Right lobe of liver (tissue), 6 donors: ENCODE measurements at regions not wholly inside any gene's neighbourhood (a gene's known extent, or its start where the extent isn't known, plus 50 kb on each side); places are given as distances from the start of the nearest gene placed in this dataset.

Experiments
- ATAC-seq, 4 donors: fragments of 200-7000 bp; cut with Tn5 transposase; one replicate each; pipeline ENCODE4 v1.9.1; 2020; ENCODE audit warnings: mild to moderate bottlenecking in 4 of 4, moderate library complexity in 4 of 4
- DNase-seq, 3 donors: peaks; one replicate each; pipeline ENCODE4 v3.0.0-alpha.2; 2020
- H3K27ac ChIP-seq, 3 donors: fragments of 200-600 bp; one replicate each; pipeline ENCODE4 v1.8.0; 2022
- H3K27me3 ChIP-seq, 2 donors: fragments of 200-600 bp; one replicate each; pipeline ENCODE4 v1.8.0; 2022
- H3K36me3 ChIP-seq, 4 donors: fragments of 200-600 bp; sonication (generic) in 1 of 4; one replicate each; pipeline versions ENCODE4 v1.5.1 to v1.8.0; 2017 to 2022; ENCODE audit warnings: control low read depth in 1 of 4
- H3K4me1 ChIP-seq, 4 donors: fragments of 200-600 bp; sonication (generic) in 1 of 4; one replicate each; pipeline versions ENCODE4 v1.5.1 to v1.8.0; 2017 to 2022; ENCODE audit warnings: control low read depth in 1 of 4
- H3K4me3 ChIP-seq, 3 donors: fragments of 200-600 bp; one replicate each; pipeline ENCODE4 v1.8.0; 2022
- H3K9me3 ChIP-seq, 4 donors: fragments of 200-600 bp; sonication (generic) in 1 of 4; one replicate each; pipeline versions ENCODE4 v1.5.1 to v1.8.0; 2017 to 2022; ENCODE audit warnings: control low read depth in 1 of 4
- POLR2A ChIP-seq: fragments of 450-650 bp; IDR thresholded peaks from one replicate; pipeline ENCODE4 v1.6.1; 2017; ENCODE audit warnings: antibody characterized with exemption, mild to moderate bottlenecking
- WGBS: methylation state at CpG from one replicate; pipeline ENCODE4 v1.1.6; 2018; ENCODE audit warnings: low coverage, low lambda C conversion rate; ENCODE audit not compliant: insufficient coverage; ENCODE audit errors: missing lambda C conversion rate; 5-methylcytosine and 5-hydroxymethylcytosine counted together
- intact Hi-C, 2 donors: fragments of 100-400 bp; cut with DNase I; formaldehyde crosslinking; loops; one replicate each; pipeline versions ENCODE4 v1.11.2 to v1.14.1; 2022
- TF ChIP-seq, protein P1 (sequence below), 4 donors: fragments of 200-600 bp in 3 of 4; fragments of 450-650 bp in 1 of 4; IDR thresholded peaks; one replicate each; pipeline versions ENCODE4 v1.5.1 to v1.8.0; 2016 to 2022; ENCODE audit warnings: antibody characterized with exemption in 4 of 4, mild to moderate bottlenecking in 2 of 4
- donor health status: DM: no; HTN: yes; CAD: no.
- donor health status: DM: no; HTN: no; CAD: no.
- donor health status: DM: no; HTN: no; CAD: no.
- donor health status: DM: no; HTN: yes; CAD: no.
- donor health status: DM: no; HTN: yes; CAD: no.

DNA sequence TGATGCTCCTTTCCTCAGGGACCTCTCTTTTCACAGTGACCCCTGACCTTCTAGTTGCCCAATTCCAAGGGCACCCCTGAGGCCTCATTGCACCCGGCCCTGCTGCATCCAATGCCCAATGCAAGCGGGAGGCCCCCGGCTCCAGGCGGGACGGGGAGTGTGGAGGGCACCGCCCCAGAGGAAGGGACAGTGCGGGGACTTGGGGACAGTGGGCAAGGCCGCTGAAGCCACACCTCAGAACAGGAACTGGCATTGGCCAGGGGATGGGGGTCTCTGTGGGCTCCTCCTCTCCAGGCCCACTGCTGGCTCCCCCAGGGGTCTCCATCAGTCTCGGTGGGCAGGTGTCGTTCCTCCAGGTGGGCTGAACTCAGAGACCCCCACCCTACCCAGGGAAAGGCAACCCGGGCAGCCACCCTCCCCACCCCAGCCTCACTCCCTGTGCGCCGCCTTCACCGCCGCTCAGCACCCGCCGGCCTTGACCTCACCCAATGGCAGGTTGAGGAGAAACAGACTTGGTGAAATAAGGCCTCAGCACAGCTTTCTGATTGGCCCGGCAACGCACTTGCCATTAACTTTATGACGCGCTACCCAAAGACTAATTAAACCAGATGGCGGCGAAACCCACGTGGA, 1312.0 kb downstream of the BRD1 start:
- Histone ChIP-seq H3K4me1 (no peaks in the 10 kb centered on the region), H3K36me3 (no peaks in the 10 kb centered on the region), H3K4me3 (no peak overlapping the region), H3K9me3 (no peaks in the 10 kb centered on the region), H3K27ac (no peak overlapping the region), H3K27me3 (no peaks in the 10 kb centered on the region)
- intact Hi-C loops: no loop called here
- WGBS: 78% methylated on average over 10 of the region's 24 CpGs
- ATAC-seq: no peak
- no peak for DNase-seq
- TF ChIP-seq, protein P1, sequence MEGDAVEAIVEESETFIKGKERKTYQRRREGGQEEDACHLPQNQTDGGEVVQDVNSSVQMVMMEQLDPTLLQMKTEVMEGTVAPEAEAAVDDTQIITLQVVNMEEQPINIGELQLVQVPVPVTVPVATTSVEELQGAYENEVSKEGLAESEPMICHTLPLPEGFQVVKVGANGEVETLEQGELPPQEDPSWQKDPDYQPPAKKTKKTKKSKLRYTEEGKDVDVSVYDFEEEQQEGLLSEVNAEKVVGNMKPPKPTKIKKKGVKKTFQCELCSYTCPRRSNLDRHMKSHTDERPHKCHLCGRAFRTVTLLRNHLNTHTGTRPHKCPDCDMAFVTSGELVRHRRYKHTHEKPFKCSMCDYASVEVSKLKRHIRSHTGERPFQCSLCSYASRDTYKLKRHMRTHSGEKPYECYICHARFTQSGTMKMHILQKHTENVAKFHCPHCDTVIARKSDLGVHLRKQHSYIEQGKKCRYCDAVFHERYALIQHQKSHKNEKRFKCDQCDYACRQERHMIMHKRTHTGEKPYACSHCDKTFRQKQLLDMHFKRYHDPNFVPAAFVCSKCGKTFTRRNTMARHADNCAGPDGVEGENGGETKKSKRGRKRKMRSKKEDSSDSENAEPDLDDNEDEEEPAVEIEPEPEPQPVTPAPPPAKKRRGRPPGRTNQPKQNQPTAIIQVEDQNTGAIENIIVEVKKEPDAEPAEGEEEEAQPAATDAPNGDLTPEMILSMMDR (IDR thresholded peaks at IDR 0.05): no peak
- no peak for TF ChIP-seq POLR2A

DNA sequence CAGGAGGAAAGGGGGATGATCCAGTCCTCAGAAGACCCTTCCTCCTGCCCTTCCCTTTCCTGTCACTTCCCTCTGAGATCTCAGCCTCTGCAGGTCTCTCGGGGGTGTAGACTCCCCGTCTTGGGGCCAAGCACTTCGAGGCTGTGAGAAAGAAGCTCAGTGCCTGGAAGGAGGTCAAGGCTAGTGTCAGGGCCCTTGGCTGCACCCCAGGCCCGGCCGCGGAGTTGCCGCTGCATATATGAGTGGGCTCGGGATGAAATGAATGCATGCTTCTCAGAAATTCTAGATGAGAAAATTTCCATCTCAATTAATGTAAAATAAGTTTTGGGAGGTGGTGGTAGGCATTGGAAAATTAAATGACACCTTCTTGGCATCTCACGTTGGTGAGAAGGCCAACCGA, 1313.7 kb downstream of the BRD1 start:
- no peak overlapping the region for H3K27ac ChIP-seq

DNA sequence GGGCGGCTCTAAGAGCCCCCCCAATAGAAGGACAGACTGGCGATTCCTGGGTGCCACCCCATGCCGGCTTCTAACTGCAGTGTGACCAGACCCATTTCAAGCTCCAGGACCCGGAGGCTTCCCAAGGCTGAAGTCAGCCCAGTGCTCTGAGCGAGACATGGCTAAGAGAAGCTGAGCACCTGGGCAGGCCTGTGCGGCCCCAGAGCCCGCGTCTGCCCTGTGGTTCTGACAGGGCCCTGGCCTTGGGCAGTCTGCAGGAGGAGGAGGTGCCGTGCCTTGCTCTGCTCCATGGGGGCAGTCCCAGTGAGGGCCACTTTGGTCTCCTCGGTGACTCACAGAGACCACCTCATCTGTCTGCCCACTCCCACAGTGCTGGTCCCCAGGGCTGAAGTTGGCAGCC, 1314.2 kb downstream of the BRD1 start:
- WGBS: no CpG with 5 or more reads among the region's 10 CpGs
- TF ChIP-seq, protein P1 (IDR thresholded peaks at IDR 0.05): no peak
- no peak for TF ChIP-seq POLR2A
- ATAC-seq: no peak
- Histone ChIP-seq H3K36me3 (no peaks in the 10 kb centered on the region), H3K27ac (no peak overlapping the region), H3K9me3 (no peaks in the 10 kb centered on the region), H3K27me3 (no peaks in the 10 kb centered on the region), H3K4me1 (no peaks in the 10 kb centered on the region), H3K4me3 (no peak overlapping the region)
- no peak for DNase-seq
- intact Hi-C loops: no loop called here

More for the DNA sequence above, 1313.7 kb downstream of the BRD1 start:
- intact Hi-C loops: no loop called here
- no peaks in the 10 kb centered on the region for H3K9me3 ChIP-seq
- no peak overlapping the region for H3K4me3 ChIP-seq
- ATAC-seq: no peak
- 72% methylated on average over 8 of the region's 10 CpGs for WGBS
- DNase-seq: no peak
- H3K36me3 ChIP-seq: no peaks in the 10 kb centered on the region
- no peak for TF ChIP-seq POLR2A
- TF ChIP-seq, protein P1 (IDR thresholded peaks at IDR 0.05): no peak
- H3K27me3 ChIP-seq: no peaks in the 10 kb centered on the region
- H3K4me1 ChIP-seq: no peaks in the 10 kb centered on the region

DNA sequence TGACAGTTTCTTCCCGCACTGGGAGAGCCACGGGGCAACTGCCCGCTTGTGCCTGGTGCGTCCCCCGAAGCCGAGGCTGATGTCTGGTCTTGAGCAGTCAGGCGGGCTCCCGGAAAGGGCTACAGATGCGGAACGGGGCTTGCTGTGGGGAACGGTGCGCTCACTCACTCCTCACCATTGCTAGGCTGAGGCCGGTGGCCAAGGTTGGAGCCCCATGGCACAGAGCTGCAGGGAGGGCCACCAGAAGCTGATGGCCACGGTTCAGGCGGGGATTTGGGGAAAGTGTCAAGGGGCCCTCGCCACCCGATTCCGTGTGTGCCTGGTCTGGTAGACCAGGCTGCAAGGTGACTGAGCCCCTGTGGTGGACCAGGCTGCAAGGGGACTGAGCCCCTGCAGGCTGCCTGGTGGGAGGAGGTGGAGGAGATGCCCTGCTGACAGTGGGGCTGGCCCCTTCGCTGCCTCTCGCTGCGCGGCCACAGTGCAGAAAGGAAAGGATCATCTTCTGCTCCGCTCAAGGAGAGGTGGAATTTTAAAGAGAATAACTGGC, 1315.8 kb downstream of the BRD1 start:
- Histone ChIP-seq H3K4me1 (no peaks in the 10 kb centered on the region), H3K4me3 (no peak overlapping the region), H3K36me3 (no peaks in the 10 kb centered on the region), H3K27ac (no peak overlapping the region), H3K27me3 (no peaks in the 10 kb centered on the region), H3K9me3 (no peaks in the 10 kb centered on the region)
- ATAC-seq (no peak), DNase-seq (no peak)
- intact Hi-C loops: no loop called here
- no peak for TF ChIP-seq POLR2A
- TF ChIP-seq, protein P1 (IDR thresholded peaks at IDR 0.05): no peak
- WGBS: 80% methylated on average over 1 of the region's 23 CpGs
